H9 (cell line): ENCODE measurements at regions not wholly inside any gene's neighbourhood (a gene's known extent, or its start where the extent isn't known, plus 50 kb on each side); places are given as distances from the start of the nearest gene placed in this dataset.

ENCODE experiments used
- DNase-seq: peaks from one replicate; pipeline ENCODE4 v3.0.0-alpha.2; 2017
- H2AFZ ChIP-seq: one replicate; pipeline ENCODE4 v1.6.1; 2013; ENCODE audit warnings: mild to moderate bottlenecking, low read length, control low read depth, moderate library complexity
- H2AK5ac ChIP-seq: 2 replicates; pipeline ENCODE4 v1.6.1; 2013; ENCODE audit warnings: low read length, control low read depth, mixed read lengths; ENCODE audit not compliant: insufficient read length
- H2BK120ac ChIP-seq: one replicate; pipeline ENCODE4 v1.6.1; 2013; ENCODE audit warnings: low read depth, mild to moderate bottlenecking, low read length, control low read depth, inconsistent platforms; ENCODE audit not compliant: poor library complexity, severe bottlenecking
- H2BK12ac ChIP-seq: 2 replicates; pipeline ENCODE4 v1.6.1; 2013; ENCODE audit warnings: low read length, control low read depth, mixed read lengths, low read depth; ENCODE audit not compliant: insufficient read length
- H2BK15ac ChIP-seq: 2 replicates; pipeline ENCODE4 v1.6.1; 2013; ENCODE audit warnings: low read depth, low read length, control low read depth
- H2BK20ac ChIP-seq: one replicate; pipeline ENCODE4 v1.6.1; 2013; ENCODE audit warnings: low read depth, mild to moderate bottlenecking, low read length, control low read depth, inconsistent platforms; ENCODE audit not compliant: poor library complexity, severe bottlenecking
- H2BK5ac ChIP-seq: 2 replicates; pipeline ENCODE4 v1.6.1; 2013; ENCODE audit warnings: low read length, control low read depth, mixed read lengths; ENCODE audit not compliant: insufficient read length
- H3K14ac ChIP-seq: 2 replicates; pipeline ENCODE4 v1.6.1; 2013; ENCODE audit warnings: low read length, control low read depth; ENCODE audit not compliant: insufficient read depth
- H3K18ac ChIP-seq: 2 replicates; pipeline ENCODE4 v1.6.1; 2013; ENCODE audit warnings: low read depth, mild to moderate bottlenecking, mixed read lengths, low read length, control low read depth; ENCODE audit not compliant: insufficient read length
- H3K23ac ChIP-seq: 2 replicates; pipeline ENCODE4 v1.6.1; 2013; ENCODE audit warnings: low read length, control low read depth, mixed read lengths, low read depth; ENCODE audit not compliant: insufficient read length
- H3K23me2 ChIP-seq: 2 replicates; pipeline ENCODE4 v1.6.1; 2013; ENCODE audit warnings: low read depth, mild to moderate bottlenecking, mixed read lengths, low read length, control low read depth; ENCODE audit not compliant: insufficient read length, poor library complexity, severe bottlenecking
- H3K27ac ChIP-seq: 2 replicates; pipeline ENCODE4 v1.5.1; 2013; ENCODE audit warnings: low read length, control low read depth, mixed read lengths, low read depth; ENCODE audit not compliant: insufficient read length
- H3K27me3 ChIP-seq: 2 replicates; pipeline ENCODE4 v1.6.1; 2013; ENCODE audit warnings: low read length, control low read depth, inconsistent platforms; ENCODE audit not compliant: insufficient read depth
- H3K4ac ChIP-seq: 2 replicates; pipeline ENCODE4 v1.6.1; 2013; ENCODE audit warnings: low read depth, mild to moderate bottlenecking, control low read depth, inconsistent platforms, low read length, moderate library complexity
- H3K4me1 ChIP-seq: 2 replicates; pipeline ENCODE4 v1.6.1; 2013; ENCODE audit warnings: low read length, control low read depth, inconsistent platforms; ENCODE audit not compliant: insufficient read depth
- H3K4me2 ChIP-seq: 2 replicates; pipeline ENCODE4 v1.6.1; 2013; ENCODE audit warnings: low read length, control low read depth, mixed read lengths; ENCODE audit not compliant: insufficient read length, insufficient read depth
- H3K56ac ChIP-seq: 2 replicates; pipeline ENCODE4 v1.6.1; 2013; ENCODE audit warnings: low read depth, mild to moderate bottlenecking, mixed read lengths, low read length, control low read depth; ENCODE audit not compliant: insufficient read length
- H3K79me1 ChIP-seq: 2 replicates; pipeline ENCODE4 v1.6.1; 2013; ENCODE audit warnings: low read depth, mild to moderate bottlenecking, moderate library complexity, low read length, control low read depth, inconsistent platforms; ENCODE audit not compliant: insufficient read depth, poor library complexity, severe bottlenecking
- H3K79me2 ChIP-seq: 2 replicates; pipeline ENCODE4 v1.6.1; 2013; ENCODE audit warnings: low read length, control low read depth, inconsistent platforms; ENCODE audit not compliant: insufficient read depth
- H3K9ac ChIP-seq: 2 replicates; pipeline ENCODE4 v1.6.1; 2013; ENCODE audit warnings: low read length, control low read depth, mixed read lengths; ENCODE audit not compliant: insufficient read length; ENCODE audit errors: extremely low read depth
- H3K9me3 ChIP-seq: one replicate; pipeline ENCODE4 v1.6.1; 2013; ENCODE audit warnings: low read depth, low read length, inconsistent platforms; ENCODE audit not compliant: control insufficient read depth
- H3T11ph ChIP-seq: one replicate; pipeline ENCODE4 v1.6.1; 2013; ENCODE audit warnings: mild to moderate bottlenecking, low read length, control low read depth, inconsistent platforms
- H4K20me1 ChIP-seq: one replicate; pipeline ENCODE4 v1.6.1; 2013; ENCODE audit not compliant: control insufficient read depth, insufficient read length, insufficient read depth
- H4K5ac ChIP-seq: 2 replicates; pipeline ENCODE4 v1.6.1; 2013; ENCODE audit warnings: low read depth, mild to moderate bottlenecking, mixed read lengths, low read length, control low read depth; ENCODE audit not compliant: insufficient read length
- H4K8ac ChIP-seq: replicated peaks from 2 replicates; pipeline ENCODE4 v1.6.1; 2013; ENCODE audit warnings: low read length, control low read depth, mixed read lengths, low read depth; ENCODE audit not compliant: insufficient read length
- H4K91ac ChIP-seq: 2 replicates; pipeline ENCODE4 v1.6.1; 2013; ENCODE audit warnings: low read depth, mild to moderate bottlenecking, moderate library complexity, mixed read lengths, low read length, control low read depth; ENCODE audit not compliant: insufficient read length
- H3K27ac Mint-ChIP-seq, 3 experiments: 2 replicates in 2 of 3; 3 replicates in 1 of 3; pipeline ENCODE4 v1.8.0; 2020 to 2021; ENCODE audit warnings: mixed read lengths in 3 of 3, mild to moderate bottlenecking in 1 of 3, moderate library complexity in 1 of 3
- H3K27me3 Mint-ChIP-seq: 2 replicates; pipeline ENCODE4 v1.8.0; 2021; ENCODE audit warnings: low read depth, mild to moderate bottlenecking, moderate library complexity, mixed read lengths
- H3K36me3 Mint-ChIP-seq, 3 experiments: 2 replicates in 2 of 3; 3 replicates in 1 of 3; pipeline ENCODE4 v1.8.0; 2020 to 2021; ENCODE audit warnings: low read depth in 3 of 3, mixed read lengths in 3 of 3; ENCODE audit not compliant: insufficient read depth in 1 of 3
- H3K4me1 Mint-ChIP-seq, 2 experiments: 2 replicates each; pipeline ENCODE4 v1.8.0; 2020; ENCODE audit warnings: mixed read lengths in 2 of 2
- H3K4me3 Mint-ChIP-seq, 2 experiments: 2 replicates in 1 of 2; 3 replicates in 1 of 2; pipeline ENCODE4 v1.8.0; 2020 to 2021; ENCODE audit warnings: mild to moderate bottlenecking in 2 of 2, mixed read lengths in 2 of 2, moderate library complexity in 1 of 2
- H3K9me3 Mint-ChIP-seq, 2 experiments: 2 replicates in 1 of 2; 3 replicates in 1 of 2; pipeline ENCODE4 v1.8.0; 2020; ENCODE audit warnings: mild to moderate bottlenecking in 2 of 2, mixed read lengths in 2 of 2, moderate library complexity in 1 of 2
- WGBS: extraction: QIAGEN DNeasy Blood & Tissue Kit; methylation state at CpG from one replicate; pipeline ENCODE4 v1.1.7; 2013; ENCODE audit warnings: missing lambda C conversion rate, low lambda C conversion rate, mixed read lengths; ENCODE audit not compliant: insufficient read length; ENCODE audit errors: extremely low coverage; 5-methylcytosine and 5-hydroxymethylcytosine counted together
- TF ChIP-seq, protein P1 (sequence below): fragments of 200-600 bp; sonication (generic); conservative IDR thresholded peaks from 3 replicates; pipeline ENCODE4 v1.8.0; 2021; ENCODE audit warnings: antibody characterized with exemption, mild to moderate bottlenecking

DNA sequence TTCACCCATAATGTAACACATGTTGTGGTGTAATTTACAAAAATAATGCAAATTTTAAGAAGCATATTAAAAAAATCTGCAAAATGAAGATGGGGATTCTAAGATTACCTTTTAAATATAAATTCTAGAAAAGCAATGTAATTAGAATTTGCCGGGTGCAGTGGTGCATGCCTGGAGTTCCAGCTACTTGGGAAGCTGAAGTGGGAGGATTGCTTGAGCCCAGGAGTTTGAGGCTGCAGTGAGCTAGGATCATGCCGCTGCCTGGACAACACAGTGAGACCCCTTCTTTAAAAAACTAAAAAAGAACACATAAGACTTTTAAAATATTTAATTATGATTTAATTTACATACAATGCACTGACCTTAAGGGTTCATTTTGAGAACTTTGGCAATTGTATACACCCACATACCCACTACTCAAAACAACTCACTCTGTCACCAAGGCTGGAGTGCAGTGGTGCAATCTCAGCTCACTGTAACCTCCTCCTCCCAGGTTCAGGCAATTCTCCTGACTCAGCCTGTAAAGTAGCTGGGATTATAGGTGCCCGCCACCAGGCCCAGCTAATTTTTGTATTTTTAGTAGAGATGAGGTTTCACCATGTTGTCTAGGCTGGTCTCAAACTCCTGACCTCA, 134.0 kb upstream of the TBL1XR1 start:
- Mint-ChIP-seq H3K4me1 (no peaks in the 10 kb centered on the region), H3K27ac (no peak overlapping the region), H3K9me3 (no peaks in the 10 kb centered on the region), H3K4me3 (no peak overlapping the region), H3K27me3 (peaks cover 17% of the 10 kb centered on the region), H3K36me3 (no peaks in the 10 kb centered on the region)
- no peak overlapping the region for H3K9ac ChIP-seq
- no peaks in the 10 kb centered on the region for H3K79me1 ChIP-seq
- no peak overlapping the region for H4K5ac ChIP-seq
- no peaks in the 10 kb centered on the region for H4K20me1 ChIP-seq
- no peak overlapping the region for H2BK5ac ChIP-seq
- no peak overlapping the region for H4K8ac ChIP-seq
- no peaks in the 10 kb centered on the region for H3K79me2 ChIP-seq
- no peak overlapping the region for H2AK5ac ChIP-seq
- H3K4me2 ChIP-seq: no peak overlapping the region
- no peaks in the 10 kb centered on the region for H3K23me2 ChIP-seq
- H3K56ac ChIP-seq: no peak overlapping the region
- H3K4ac ChIP-seq: no peak overlapping the region
- no peak overlapping the region for H3K14ac ChIP-seq
- no peak overlapping the region for H3K23ac ChIP-seq
- H3K18ac ChIP-seq: no peak overlapping the region
- H3K9me3 ChIP-seq: no peaks in the 10 kb centered on the region
- no peak overlapping the region for H2AFZ ChIP-seq
- H2BK15ac ChIP-seq: no peak overlapping the region
- H2BK12ac ChIP-seq: no peak overlapping the region
- H3K27ac ChIP-seq: no peak overlapping the region
- no peak overlapping the region for H2BK20ac ChIP-seq
- TF ChIP-seq, protein P1, sequence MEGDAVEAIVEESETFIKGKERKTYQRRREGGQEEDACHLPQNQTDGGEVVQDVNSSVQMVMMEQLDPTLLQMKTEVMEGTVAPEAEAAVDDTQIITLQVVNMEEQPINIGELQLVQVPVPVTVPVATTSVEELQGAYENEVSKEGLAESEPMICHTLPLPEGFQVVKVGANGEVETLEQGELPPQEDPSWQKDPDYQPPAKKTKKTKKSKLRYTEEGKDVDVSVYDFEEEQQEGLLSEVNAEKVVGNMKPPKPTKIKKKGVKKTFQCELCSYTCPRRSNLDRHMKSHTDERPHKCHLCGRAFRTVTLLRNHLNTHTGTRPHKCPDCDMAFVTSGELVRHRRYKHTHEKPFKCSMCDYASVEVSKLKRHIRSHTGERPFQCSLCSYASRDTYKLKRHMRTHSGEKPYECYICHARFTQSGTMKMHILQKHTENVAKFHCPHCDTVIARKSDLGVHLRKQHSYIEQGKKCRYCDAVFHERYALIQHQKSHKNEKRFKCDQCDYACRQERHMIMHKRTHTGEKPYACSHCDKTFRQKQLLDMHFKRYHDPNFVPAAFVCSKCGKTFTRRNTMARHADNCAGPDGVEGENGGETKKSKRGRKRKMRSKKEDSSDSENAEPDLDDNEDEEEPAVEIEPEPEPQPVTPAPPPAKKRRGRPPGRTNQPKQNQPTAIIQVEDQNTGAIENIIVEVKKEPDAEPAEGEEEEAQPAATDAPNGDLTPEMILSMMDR: no peak
- no peak for DNase-seq
- H2BK120ac ChIP-seq: no peak overlapping the region
- no peak overlapping the region for H4K91ac ChIP-seq
- no peaks in the 10 kb centered on the region for H3K4me1 ChIP-seq
- no peaks in the 10 kb centered on the region for H3K27me3 ChIP-seq
- no peak overlapping the region for H3T11ph ChIP-seq
- no CpG with 5 or more reads among the region's 3 CpGs for WGBS
